ENCODE measurements at regions not wholly inside any gene's neighbourhood (a gene's known extent, or its start where the extent isn't known, plus 50 kb on each side); places are given as distances from the start of the nearest gene placed in this dataset.

DNA sequence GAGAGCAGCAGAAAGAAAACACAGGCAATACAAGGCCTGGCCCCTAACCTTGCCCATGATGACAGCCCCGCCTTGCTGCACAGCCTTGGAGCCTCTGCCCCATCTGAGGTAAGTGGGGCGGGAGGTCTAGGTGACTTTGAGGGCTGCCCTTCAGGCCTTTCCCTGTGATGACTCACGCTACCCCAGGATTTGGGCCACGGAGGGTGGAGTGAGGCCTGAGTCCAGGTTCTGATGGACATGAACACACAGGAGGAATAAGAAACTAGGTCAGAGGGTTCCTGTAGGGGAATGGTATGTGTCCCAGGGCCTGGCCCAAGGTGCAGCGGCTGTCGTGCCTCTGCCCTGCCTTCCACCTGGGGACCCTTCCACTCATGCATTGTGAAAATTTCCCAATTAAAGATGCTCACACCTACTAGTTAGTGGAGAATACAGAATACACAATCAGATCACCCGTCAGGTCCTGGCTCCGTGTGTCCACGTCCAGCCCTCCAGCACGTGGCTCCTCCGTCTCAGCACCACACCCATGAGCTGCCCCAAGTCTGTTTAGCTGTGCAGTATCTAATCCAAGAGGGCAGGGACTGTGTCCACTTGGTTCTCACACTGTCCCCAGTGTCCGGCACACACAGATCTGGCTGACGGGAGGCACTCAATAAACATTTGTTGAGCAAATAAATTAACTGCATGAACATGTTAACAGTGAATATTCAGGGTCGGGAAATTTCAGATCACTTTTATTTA is 111.0 kb downstream of the CHST1 start:
- no peak for DNase-seq

- no peak for DNase-seq
Observed at GRCh38 chr11:45553383-45553936, 112.0 kb downstream of the CHST1 start.

- DNase-seq = no peak
Observed at GRCh38 chr11:45551191-45551713, 114.2 kb downstream of the CHST1 start.

DNA sequence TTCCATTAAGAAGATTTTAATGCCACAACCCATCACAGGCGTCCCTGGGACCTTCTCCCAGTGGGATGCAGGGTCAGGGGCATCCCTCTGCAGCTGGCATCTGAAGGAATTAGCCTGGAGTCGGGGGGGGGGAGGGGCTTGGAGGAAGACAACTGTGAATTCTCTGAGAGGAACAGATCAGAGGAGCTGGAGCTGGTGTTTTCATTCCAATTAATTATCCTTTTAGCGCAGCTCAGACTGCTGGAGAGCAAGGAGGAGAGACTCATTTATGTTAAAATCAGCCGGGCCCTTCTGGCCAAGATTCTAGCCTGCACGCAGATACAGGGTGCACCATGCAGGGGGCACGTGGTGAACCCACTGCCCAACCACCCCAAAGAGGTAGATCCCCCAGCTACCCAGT is 116.2 kb downstream of the CHST1 start:
- DNase-seq = no peak

- DNase-seq = no peak
Observed at GRCh38 chr11:45546366-45546765, 119.1 kb downstream of the CHST1 start.

DNA sequence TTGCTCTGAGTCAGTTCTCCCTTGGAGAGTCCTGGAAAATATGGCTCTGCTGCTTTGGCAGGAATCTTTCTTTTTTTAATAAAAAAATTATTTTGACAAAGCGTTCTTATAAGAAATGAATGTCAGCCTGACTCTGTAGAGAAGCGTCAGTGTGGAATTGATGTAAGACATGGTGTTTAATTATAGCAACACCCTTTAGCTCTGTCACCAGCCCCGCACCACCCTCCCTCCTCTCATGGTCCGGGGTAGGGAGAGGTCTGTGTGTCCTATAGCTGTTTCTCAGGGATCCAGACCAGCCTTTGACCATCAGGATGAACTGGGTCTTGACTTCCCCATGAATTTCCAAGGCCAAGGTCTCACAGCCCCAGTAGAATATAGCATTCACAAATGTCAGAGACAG is 120.6 kb downstream of the CHST1 start:
- DNase-seq = no peak

GRCh38 chr11:45543808-45544422 is 121.5 kb downstream of the CHST1 start:
- DNase-seq = peak; percentile 63

DNA sequence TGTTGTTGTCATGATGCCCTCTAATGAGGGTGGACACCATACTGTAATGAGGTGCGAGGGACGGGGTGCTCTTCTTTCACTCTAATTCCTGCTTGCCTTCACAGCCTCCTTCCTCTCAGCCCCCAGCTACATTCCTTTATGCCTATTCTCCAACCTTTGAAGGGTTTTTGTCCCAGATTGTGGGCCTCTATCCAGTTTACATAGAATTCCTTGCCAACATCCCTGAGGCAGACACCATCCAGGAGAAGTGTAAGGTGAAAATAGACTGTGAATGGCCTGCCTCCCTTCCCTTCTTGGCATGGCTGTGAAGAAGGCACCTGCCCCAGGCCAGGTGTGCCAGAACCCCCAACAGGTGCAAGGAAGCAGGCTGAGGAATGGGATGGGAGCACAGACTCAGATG is 122.3 kb downstream of the CHST1 start:
- DNase-seq = no peak

DNA sequence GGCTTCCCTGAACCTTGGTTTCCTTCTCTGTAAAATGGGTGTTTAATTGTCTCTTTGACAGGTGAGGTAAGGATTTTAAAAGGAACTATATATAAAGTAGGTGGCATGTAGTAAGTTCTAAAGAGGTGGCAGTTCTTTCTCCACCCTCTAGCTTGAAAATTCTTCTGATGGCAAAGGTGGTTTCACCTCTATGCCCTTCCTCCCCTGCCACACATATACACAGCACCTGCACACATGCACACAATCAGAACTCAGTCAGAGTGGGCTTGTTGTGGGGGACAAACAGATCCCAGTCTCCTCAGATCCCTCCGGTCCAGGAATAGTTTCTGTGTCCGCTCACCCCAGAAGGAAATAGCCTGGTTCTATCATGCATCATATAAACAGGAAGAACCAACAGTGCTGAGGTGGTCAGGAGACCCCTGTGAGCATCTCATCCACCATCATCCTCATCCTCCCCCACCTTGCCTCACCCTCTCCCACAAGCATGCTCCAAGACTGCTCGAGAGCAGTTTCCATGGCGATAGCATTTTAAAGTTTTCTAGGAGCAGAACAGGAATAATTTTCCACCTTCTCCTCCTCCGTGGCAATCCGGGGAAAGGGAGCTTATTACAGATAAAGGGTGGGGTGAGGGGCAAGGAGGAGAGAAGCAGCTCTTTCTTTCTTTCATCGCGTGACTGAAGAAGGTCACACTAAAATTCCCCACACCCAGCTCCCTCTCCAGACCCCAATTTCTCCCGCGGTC is 123.6 kb downstream of the CHST1 start:
- DNase-seq = no peak

DNA sequence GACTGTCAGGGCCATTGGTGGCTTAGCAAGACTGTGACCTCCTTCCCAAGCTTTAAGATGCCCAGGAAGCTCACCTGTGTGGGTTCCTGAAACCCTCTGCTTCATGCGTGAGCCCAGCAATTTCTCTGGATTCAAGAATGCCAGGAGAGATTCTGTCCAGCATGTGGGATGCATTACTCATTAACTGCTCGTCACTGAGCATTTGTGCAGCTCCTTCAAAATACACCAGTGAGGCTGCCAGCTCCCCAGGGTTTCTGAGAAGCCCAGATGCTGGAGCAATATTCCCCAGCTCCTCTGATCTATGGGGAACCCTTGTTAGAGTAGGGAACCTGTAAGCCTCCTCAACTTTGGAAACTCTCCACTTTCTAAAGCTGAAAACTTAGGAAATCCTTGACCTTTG is 126.5 kb downstream of the CHST1 start:
- DNase-seq = no peak

- DNase-seq = no peak
Observed at GRCh38 chr11:45538363-45538762, 127.1 kb downstream of the CHST1 start.

GRCh38 chr11:45537614-45538013 is 127.8 kb downstream of the CHST1 start:
- DNase-seq = no peak

DNA sequence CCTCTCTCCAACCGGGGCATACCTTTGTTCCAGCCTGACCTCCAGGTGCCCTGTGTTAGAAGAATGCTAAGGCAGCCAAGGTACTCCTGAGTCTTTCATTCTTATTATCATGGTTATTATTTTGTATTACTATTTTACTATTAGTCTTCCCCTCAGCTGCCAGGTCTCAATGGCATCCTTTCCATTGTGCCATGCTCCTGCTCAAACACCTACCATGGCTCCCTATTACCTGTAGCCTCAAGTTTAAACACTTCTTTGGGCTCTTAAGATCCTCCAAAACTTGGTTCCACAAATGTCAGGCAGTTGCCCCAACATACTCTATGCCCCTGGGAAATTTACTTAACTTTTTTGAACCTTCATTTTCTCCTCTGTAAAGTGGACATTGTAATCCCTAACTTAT is 130.4 kb downstream of the CHST1 start:
- DNase-seq = no peak

- DNase-seq = no peak
Observed at GRCh38 chr11:45534132-45534531, 131.3 kb downstream of the CHST1 start.

- DNase-seq = no peak
Observed at GRCh38 chr11:45532546-45532945, 132.9 kb downstream of the CHST1 start.

DNA sequence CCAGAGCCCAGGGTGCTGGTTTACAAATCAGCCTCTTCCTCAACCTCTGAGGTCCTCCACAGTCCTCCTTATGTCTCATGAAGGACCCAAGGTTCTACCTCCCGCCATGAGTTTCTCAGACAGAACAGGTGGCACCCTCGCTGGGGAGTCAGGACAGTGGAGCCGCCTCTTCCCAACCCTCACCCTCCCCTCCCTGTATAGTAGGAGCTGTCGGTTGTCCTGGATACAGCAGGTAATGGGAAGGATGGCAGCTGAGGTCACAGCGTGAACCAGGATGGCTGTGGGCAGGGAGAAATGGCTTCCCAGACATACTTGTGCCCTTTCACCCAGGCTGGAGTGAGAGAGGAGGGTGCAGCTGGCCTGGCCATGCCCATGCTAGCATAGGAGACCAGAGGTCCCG is 134.6 kb downstream of the CHST1 start:
- no peak for DNase-seq

DNA sequence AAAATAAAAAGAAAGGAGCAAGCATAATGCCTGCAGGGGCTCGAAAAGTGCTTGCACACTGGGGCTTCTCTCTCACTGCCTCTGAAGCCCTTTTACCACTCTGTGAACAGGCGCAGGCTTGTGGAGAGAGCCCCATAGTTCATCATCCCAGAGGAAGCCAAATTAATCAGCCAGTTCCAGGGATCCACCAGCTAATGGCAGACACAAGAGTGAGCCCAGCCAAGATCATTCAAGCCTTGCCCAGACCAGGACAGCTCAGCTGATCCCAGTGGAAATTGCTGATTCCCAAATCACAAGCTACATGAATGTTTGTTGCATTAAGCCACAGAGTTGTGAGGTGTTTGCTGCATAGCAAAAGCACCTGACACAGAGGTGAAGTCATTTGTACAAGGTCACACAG is 135.3 kb downstream of the CHST1 start:
- DNase-seq = no peak

GRCh38 chr11:45528435-45528834 is 137.0 kb downstream of the CHST1 start:
- DNase-seq = no peak

- peak; percentile 14 for DNase-seq
Observed at GRCh38 chr11:45527898-45528297, 137.5 kb downstream of the CHST1 start.

- DNase-seq = no peak
Observed at GRCh38 chr11:45525393-45525792, 140.0 kb downstream of the CHST1 start.

DNA sequence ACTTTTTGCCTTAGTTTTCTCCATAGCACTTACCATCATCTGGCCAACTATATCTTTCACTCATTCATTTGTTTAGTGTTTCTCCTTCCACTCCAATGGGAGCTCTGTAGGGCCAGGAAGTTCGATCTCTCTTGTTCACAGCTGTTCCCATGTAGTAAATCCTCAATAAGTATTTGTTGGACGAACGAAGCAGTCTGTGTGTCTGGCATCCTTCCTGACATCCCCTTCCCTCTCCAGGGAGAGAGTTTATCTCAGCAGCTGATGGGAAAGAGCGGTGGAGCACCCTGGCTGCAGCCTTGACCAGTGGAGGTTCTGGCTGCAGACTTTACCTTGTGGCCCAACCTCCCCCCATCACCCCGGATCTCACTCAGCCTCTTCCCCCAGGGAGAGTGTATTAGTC is 141.7 kb downstream of the CHST1 start:
- no peak for DNase-seq

- peak; percentile 53 for DNase-seq
Observed at GRCh38 chr11:45518833-45519535, 146.4 kb downstream of the CHST1 start.
